Neural cell (in vitro differentiated cells): ENCODE measurements at regions not wholly inside any gene's neighbourhood (a gene's known extent, or its start where the extent isn't known, plus 50 kb on each side); places are given as distances from the start of the nearest gene placed in this dataset.

Experiments used
- H2AFZ ChIP-seq: fragments of 200-600, 300-800 bp; sonication (generic), shearing (Covaris generic); 2 replicates; pipeline ENCODE4 v1.6.0; 2014; ENCODE audit warnings: low read depth, mild to moderate bottlenecking, antibody characterized with exemption, low read length, moderate library complexity
- H3F3A ChIP-seq: fragments of 200-600 bp; shearing (Covaris generic); 2 replicates; pipeline ENCODE4 v1.6.1; 2016; ENCODE audit warnings: mild to moderate bottlenecking, moderate library complexity, mixed read lengths, antibody characterized with exemption, low read length; ENCODE audit not compliant: insufficient read depth, poor library complexity, severe bottlenecking
- H3K27ac ChIP-seq: fragments of 200-600, 300-800 bp; sonication (generic), shearing (Covaris generic); 2 replicates; pipeline ENCODE4 v1.5.1; 2014; ENCODE audit warnings: mild to moderate bottlenecking, low read length, moderate library complexity
- H3K27me3 ChIP-seq: fragments of 300-800, 200-600 bp; sonication (generic), shearing (Covaris generic); 2 replicates; pipeline ENCODE4 v1.6.0; 2014; ENCODE audit warnings: mild to moderate bottlenecking, low read depth, low read length, moderate library complexity; ENCODE audit not compliant: insufficient read depth
- H3K36me3 ChIP-seq: fragments of 300-800, 200-600 bp; sonication (generic), shearing (Covaris generic); 2 replicates; pipeline ENCODE4 v1.5.1; 2014; ENCODE audit warnings: mild to moderate bottlenecking, antibody characterized with exemption, low read length, moderate library complexity; ENCODE audit not compliant: insufficient read depth
- H3K4me2 ChIP-seq: fragments of 300-800, 200-600 bp; sonication (generic), shearing (Covaris generic); 2 replicates; pipeline ENCODE4 v1.6.0; 2014; ENCODE audit warnings: mild to moderate bottlenecking, low read length
- H3K4me3 ChIP-seq: fragments of 300-800, 200-600 bp; sonication (generic), shearing (Covaris generic); 2 replicates; pipeline ENCODE4 v1.5.1; 2014; ENCODE audit warnings: mild to moderate bottlenecking, low read length, moderate library complexity
- H3K79me2 ChIP-seq: fragments of 200-600 bp; shearing (Covaris generic); replicated peaks from 2 replicates; pipeline ENCODE4 v1.6.0; 2014; ENCODE audit warnings: mild to moderate bottlenecking, low read length, moderate library complexity; ENCODE audit not compliant: insufficient read depth
- H3K9ac ChIP-seq: fragments of 300-800, 200-600 bp; sonication (generic), shearing (Covaris generic); 2 replicates; pipeline ENCODE4 v1.6.1; 2016; ENCODE audit warnings: mild to moderate bottlenecking, low read length, mixed read lengths
- H3K9me2 ChIP-seq: fragments of 200-600 bp; shearing (Covaris generic); 2 replicates; pipeline ENCODE4 v1.6.1; 2016; ENCODE audit warnings: mild to moderate bottlenecking, low read length, mixed read lengths; ENCODE audit not compliant: insufficient read depth
- H3K9me3 ChIP-seq: fragments of 200-600, 300-800 bp; sonication (generic), shearing (Covaris generic); 2 replicates; pipeline ENCODE4 v1.6.1; 2016; ENCODE audit warnings: mild to moderate bottlenecking, mixed run types, low read length, moderate library complexity, mixed read lengths
- H4K20me1 ChIP-seq: fragments of 200-600 bp; shearing (Covaris generic); 2 replicates; pipeline ENCODE4 v1.6.1; 2016; ENCODE audit warnings: mild to moderate bottlenecking, mixed run types; ENCODE audit not compliant: insufficient read depth
- CTCF ChIP-seq: fragments of 450-650 bp; IDR thresholded peaks from 2 replicates; pipeline ENCODE4 v1.5.1; 2014; ENCODE audit warnings: antibody characterized with exemption, mild to moderate bottlenecking, moderate library complexity; ENCODE audit not compliant: poor library complexity, severe bottlenecking
- EP300 ChIP-seq: fragments of 450-650 bp; conservative IDR thresholded peaks from 2 replicates; pipeline ENCODE4 v1.6.1; 2014; ENCODE audit warnings: antibody characterized with exemption, mild to moderate bottlenecking, moderate library complexity; ENCODE audit not compliant: poor library complexity, severe bottlenecking
- EZH2 ChIP-seq: fragments of 200-600, 300-800 bp; shearing (Covaris generic), sonication (generic); IDR thresholded peaks from 2 replicates; pipeline ENCODE4 v1.6.1; 2014; ENCODE audit warnings: antibody characterized with exemption, low read length, borderline replicate concordance, mild to moderate bottlenecking; ENCODE audit not compliant: insufficient read depth, poor library complexity, severe bottlenecking
- MXI1 ChIP-seq: fragments of 450-650 bp; conservative IDR thresholded peaks from 2 replicates; pipeline ENCODE4 v1.6.1; 2014; ENCODE audit warnings: antibody characterized with exemption, mild to moderate bottlenecking; ENCODE audit not compliant: poor library complexity, severe bottlenecking
- POLR2AphosphoS5 ChIP-seq: IDR thresholded peaks from 2 replicates; pipeline ENCODE4 v1.6.1; 2012
- RAD21 ChIP-seq: fragments of 450-650 bp; conservative IDR thresholded peaks from 2 replicates; pipeline ENCODE4 v1.6.1; 2014; ENCODE audit warnings: antibody characterized with exemption, mild to moderate bottlenecking, moderate library complexity
- REST ChIP-seq: IDR thresholded peaks from 2 replicates; pipeline ENCODE4 v1.6.1; 2012; ENCODE audit warnings: borderline replicate concordance
- SMC3 ChIP-seq: fragments of 450-650 bp; conservative IDR thresholded peaks from 2 replicates; pipeline ENCODE4 v1.6.1; 2014; ENCODE audit warnings: antibody characterized with exemption, mild to moderate bottlenecking, moderate library complexity; ENCODE audit not compliant: poor library complexity
- TAF1 ChIP-seq: IDR thresholded peaks from 2 replicates; pipeline ENCODE4 v1.6.1; 2012; ENCODE audit warnings: low read depth

- Histone ChIP-seq H3F3A (no peaks in the 10 kb centered on the region), H3K9ac (no peak overlapping the region), H3K4me2 (no peak overlapping the region), H3K27ac (no peak overlapping the region), H3K36me3 (no peaks in the 10 kb centered on the region), H3K9me2 (no peaks in the 10 kb centered on the region), H3K9me3 (no peaks in the 10 kb centered on the region), H3K79me2 (no peaks in the 10 kb centered on the region), H3K27me3 (no peaks in the 10 kb centered on the region), H3K4me3 (no peak overlapping the region), H2AFZ (no peak overlapping the region), H4K20me1 (no peaks in the 10 kb centered on the region)
- no peak for TF ChIP-seq TAF1
- TF ChIP-seq POLR2AphosphoS5: no peak
Observed at GRCh38 chr14:65346474-65346873, 66.1 kb upstream of the FUT8 start.

GRCh38 chr14:65346895-65347294, 65.6 kb upstream of the FUT8 start:
- H3K4me2 ChIP-seq: no peak overlapping the region
- no peaks in the 10 kb centered on the region for H3K36me3 ChIP-seq
- no peak overlapping the region for H2AFZ ChIP-seq

GRCh38 chr14:65348137-65348536, 64.4 kb upstream of the FUT8 start:
- Histone ChIP-seq H3K36me3 (no peaks in the 10 kb centered on the region), H3K9me2 (no peaks in the 10 kb centered on the region), H4K20me1 (no peaks in the 10 kb centered on the region), H2AFZ (no peak overlapping the region), H3K27ac (no peak overlapping the region), H3F3A (no peaks in the 10 kb centered on the region), H3K4me3 (no peak overlapping the region), H3K9me3 (no peaks in the 10 kb centered on the region), H3K27me3 (no peaks in the 10 kb centered on the region), H3K9ac (no peak overlapping the region), H3K4me2 (no peak overlapping the region), H3K79me2 (no peaks in the 10 kb centered on the region)
- TF ChIP-seq RAD21: no peak
- no peak for TF ChIP-seq MXI1
- TF ChIP-seq TAF1: no peak

More at GRCh38 chr14:65346895-65347294, 65.6 kb upstream of the FUT8 start:
- no peak overlapping the region for H3K27ac ChIP-seq
- H3K27me3 ChIP-seq: no peaks in the 10 kb centered on the region
- H3F3A ChIP-seq: no peaks in the 10 kb centered on the region
- H3K4me3 ChIP-seq: no peak overlapping the region
- H3K9me2 ChIP-seq: no peaks in the 10 kb centered on the region
- H3K9ac ChIP-seq: no peak overlapping the region
- no peaks in the 10 kb centered on the region for H3K79me2 ChIP-seq
- no peak for TF ChIP-seq RAD21
- TF ChIP-seq SMC3: no peak
- TF ChIP-seq TAF1: no peak
- H3K9me3 ChIP-seq: no peaks in the 10 kb centered on the region
- no peaks in the 10 kb centered on the region for H4K20me1 ChIP-seq

GRCh38 chr14:65349100-65349499, 63.4 kb upstream of the FUT8 start:
- Histone ChIP-seq H3K27ac (no peak overlapping the region), H3K4me3 (no peak overlapping the region), H3K36me3 (no peaks in the 10 kb centered on the region), H3K4me2 (no peak overlapping the region), H3K9ac (no peak overlapping the region), H3K79me2 (no peaks in the 10 kb centered on the region), H3K27me3 (no peaks in the 10 kb centered on the region), H2AFZ (no peak overlapping the region), H4K20me1 (no peaks in the 10 kb centered on the region), H3K9me2 (no peaks in the 10 kb centered on the region), H3F3A (no peaks in the 10 kb centered on the region), H3K9me3 (no peaks in the 10 kb centered on the region)
- TF ChIP-seq RAD21 (no peak), SMC3 (no peak), REST (no peak), EZH2 (no peak), TAF1 (no peak), MXI1 (no peak), POLR2AphosphoS5 (no peak), EP300 (no peak), CTCF (no peak)
